ENCODE measurements at regions not wholly inside any gene's neighbourhood (a gene's known extent, or its start where the extent isn't known, plus 50 kb on each side); places are given as distances from the start of the nearest gene placed in this dataset.
A peak's percentile ranks its signal among the peaks of the same experiment; 100 is the strongest.
"Not testable (repeated sequence)": the region's sequence is repeated elsewhere in the genome, so short reads cannot be mapped to it uniquely, and the experiment has no call there.

DNA sequence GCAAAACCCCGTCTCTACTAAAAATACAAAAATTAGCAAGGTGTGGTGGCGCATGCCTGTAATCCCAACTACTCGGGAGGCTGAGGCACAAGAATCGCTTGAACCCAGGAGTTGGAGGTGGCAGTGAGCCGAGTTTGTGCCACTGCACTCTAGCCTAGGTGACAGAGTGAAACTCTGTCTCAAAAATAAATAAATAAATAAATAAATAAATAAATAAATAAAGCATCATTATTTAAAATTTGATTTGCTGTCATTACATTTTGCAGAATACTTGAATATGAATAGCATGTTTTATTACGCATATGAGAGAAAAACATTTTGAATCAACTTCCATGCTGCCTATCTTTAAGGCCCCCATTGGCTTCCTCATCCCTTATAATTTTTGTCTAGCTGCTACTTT is 53.4 kb upstream of the MED14 start:
- not testable (repeated sequence) for DNase-seq (ENCODE audit: low spot score)

GRCh38 chrX:40792433-40792832 is 57.1 kb upstream of the MED14 start:
- DNase-seq (ENCODE audit: low spot score), result no peak

DNA sequence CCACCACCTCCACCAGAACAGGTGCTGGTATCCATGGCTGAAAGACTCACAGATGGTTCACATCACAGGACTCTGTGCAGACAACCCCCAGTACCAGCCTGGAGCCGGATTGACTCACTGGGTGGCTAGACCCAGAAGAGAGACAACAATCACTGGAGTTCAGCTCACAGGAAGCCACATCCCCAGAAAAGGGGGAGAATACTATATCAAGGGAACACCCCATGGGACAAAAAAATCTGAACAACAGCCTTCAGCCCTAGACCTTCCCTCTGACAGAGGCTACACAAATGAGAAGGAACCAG is 59.4 kb upstream of the MED14 start:
- DNase-seq (ENCODE audit: low spot score), result not testable (repeated sequence)

DNA sequence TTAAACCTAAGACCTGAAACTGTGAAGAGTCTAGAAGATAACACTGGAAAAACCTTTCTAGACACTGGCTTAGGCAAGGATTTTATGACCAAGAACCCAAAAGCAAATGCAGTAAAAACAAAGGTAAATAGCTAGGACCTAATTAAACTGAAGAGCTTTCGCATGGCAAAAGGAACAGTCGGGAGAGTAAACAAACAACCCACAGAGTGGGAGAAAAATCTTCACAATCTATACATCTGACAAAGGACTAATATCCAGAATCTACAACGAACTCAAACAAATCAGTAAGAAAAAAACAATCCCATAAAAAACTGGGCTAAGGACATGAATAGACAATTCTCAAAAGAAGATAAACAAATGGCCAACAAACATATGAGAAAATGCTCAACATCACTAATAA is 64.4 kb upstream of the MED14 start:
- DNase-seq (ENCODE audit: low spot score), result not testable (repeated sequence)

GRCh38 chrX:40805404-40805803 is 70.1 kb upstream of the MED14 start:
- no peak for DNase-seq (ENCODE audit: low spot score)

- no peak for DNase-seq (ENCODE audit: low spot score)
Observed at GRCh38 chrX:40806513-40807220, 71.3 kb upstream of the MED14 start.

DNA sequence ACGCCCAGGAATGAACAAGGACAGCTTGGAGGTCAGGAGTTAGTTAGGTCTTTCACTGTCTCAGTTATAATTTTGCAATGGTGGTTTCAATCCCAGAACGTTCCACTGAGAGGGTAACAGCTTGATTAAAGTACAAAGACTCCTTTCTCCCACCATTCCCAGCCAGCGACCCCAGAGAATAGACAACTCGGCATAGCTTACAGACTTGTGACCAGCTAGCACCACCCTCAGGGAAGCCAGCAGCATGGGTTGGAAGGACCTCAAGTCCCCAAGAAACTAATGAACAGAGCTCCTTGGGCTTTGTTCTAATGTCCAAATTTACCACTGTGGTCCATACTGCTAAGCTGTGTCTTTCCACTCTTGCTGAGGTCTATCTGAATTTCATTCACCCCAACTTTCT is 72.0 kb upstream of the MED14 start:
- no peak for DNase-seq (ENCODE audit: low spot score)

DNA sequence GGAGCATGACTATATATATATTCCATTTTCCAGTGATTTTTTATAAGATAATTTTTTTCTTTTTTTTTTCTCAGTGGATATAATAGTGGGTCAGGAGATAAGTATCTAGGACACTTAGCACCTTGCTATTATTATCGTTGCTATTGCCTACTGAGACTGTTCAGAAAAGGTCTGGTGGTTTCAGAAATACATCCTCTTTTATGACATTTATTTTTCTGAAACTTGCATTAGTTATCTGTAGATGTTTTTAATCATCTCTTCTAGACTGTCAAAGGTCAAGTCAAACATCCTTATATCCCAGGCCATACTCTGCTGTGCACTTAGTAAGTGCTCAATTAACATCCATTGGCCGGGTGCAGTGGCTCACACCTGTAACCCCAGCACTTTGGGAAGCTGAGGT is 72.9 kb upstream of the MED14 start:
- no peak for DNase-seq (ENCODE audit: low spot score)

DNA sequence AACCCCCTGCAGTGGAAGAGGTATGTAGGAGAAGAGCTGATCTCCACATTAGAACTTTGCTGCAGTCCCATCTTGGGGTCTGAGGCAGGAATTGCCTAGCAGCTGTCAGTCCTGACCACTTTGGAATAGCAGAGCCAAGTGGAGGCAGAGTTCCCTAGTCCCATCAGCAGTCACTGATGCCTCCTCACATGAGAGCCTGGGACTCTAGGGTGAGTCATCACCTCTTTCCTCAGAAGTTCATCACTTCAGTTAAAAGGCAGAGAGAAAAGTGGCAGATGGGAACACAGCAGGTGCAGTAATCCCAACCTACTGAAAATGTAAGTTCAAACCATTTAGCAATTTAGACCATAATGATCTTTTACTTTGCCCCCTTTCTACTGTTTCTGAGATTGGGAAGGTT is 73.9 kb upstream of the MED14 start:
- no peak for DNase-seq (ENCODE audit: low spot score)

DNA sequence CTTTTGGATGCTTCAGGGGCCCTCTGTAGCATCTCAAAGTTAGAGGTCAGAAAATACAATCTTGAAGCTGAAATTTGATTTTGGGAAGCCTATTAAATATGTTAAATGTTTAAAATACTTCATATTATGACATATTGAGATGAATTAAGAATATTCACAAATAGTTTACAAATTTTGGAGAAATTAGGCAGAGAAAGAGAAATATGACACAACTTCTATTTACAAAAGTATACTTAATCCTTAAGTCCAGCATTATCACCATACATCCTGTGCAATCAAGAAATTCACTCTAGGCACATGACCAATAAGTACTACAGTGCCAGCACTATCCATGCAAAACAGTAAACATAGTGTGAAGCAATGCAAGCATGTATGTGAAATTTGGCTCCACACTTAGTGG is 79.7 kb upstream of the MED14 start:
- DNase-seq (ENCODE audit: low spot score), result not testable (repeated sequence)

DNA sequence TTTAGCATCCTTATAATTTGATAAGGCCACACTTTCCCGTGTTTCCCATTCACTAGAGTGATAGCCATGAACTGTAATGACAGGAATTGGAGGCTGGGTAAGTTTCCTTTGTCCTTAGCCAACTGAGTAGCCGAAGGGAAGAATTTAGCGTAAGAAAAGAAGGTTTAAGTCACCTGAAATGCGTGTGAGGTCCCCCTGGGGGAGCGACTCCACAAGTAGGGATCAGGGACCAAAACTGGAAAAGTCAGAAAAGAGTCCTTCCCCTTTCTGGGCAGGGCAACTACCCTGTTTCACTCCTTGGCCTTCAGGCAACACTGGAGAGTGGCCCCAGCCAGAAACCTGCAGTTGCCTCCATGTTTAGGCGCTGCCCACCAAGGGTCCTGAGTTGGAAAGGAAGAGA is 81.6 kb upstream of the MED14 start:
- DNase-seq (ENCODE audit: low spot score), result no peak

DNA sequence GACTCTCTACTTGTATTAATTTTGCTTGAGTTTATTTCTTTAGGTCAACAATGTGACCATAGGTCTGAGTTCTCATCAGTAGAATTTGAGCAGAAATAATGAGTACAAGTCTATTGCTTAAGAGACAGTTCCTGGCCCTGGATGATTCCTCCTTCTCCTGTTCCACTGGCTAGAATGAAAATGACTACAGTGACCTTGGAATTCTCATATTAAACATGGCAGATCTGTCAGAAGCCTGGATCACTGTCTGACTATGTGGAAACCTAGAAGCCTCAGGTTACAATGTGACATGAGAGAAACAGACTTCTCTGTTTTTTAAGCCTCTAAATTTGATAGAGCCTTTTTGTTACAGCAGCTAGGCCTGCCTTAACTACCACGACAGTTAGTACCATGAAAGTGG is 82.9 kb upstream of the MED14 start:
- DNase-seq (ENCODE audit: low spot score), result no peak

DNA sequence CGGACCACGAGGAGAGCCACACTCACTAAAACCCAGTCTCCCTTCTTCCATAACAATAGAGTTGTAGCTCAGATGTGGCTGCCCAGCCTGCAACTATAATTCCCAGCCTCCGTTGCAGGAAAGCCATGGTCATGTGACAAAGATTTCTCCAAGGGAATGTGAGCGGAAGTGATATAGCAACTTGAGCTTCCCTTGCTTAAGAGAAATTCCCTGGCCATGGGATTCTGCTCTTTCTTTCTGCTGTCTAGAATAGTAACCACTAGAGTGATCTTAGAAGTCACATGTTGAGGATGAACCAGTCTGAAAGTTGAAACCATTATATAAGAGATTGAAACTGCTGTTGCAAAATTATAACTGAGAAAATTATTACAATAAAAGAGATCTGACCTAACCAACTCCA is 86.4 kb upstream of the MED14 start:
- no peak for DNase-seq (ENCODE audit: low spot score)

- DNase-seq (ENCODE audit: low spot score), result no peak
Observed at GRCh38 chrX:40827331-40827730, 92.0 kb upstream of the MED14 start.

- no peak for DNase-seq (ENCODE audit: low spot score)
Observed at GRCh38 chrX:40831750-40832149, 96.4 kb upstream of the MED14 start.

GRCh38 chrX:40832723-40833122 is 97.4 kb upstream of the MED14 start:
- no peak for DNase-seq (ENCODE audit: low spot score)

DNA sequence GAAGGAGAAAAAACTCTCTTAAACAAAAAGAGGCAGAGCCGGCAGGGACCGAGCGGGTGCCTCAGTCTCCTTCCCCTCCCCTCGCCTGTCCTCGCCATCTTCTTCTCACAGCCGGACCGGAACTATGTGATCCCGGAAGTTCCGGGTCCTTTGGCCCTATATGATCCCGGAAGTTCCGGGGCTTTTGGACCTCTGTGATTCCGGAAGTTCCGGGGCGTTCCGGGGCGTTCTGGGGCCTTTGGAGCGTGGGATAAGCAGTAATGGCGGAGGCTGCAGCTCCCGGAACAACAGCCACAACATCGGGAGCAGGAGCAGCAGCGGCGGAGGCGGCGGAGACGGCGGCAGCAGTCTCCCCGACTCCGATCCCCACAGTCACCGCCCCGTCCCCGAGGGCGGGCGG is 98.9 kb upstream of the MED14 start:
- no peak for DNase-seq (ENCODE audit: low spot score)

GRCh38 chrX:40835526-40835925 is 100.2 kb upstream of the MED14 start:
- no peak for DNase-seq (ENCODE audit: low spot score)

GRCh38 chrX:40843643-40844042 is 108.3 kb upstream of the MED14 start:
- DNase-seq (ENCODE audit: low spot score), result no peak

GRCh38 chrX:40844471-40844870 is 109.1 kb upstream of the MED14 start:
- no peak for DNase-seq (ENCODE audit: low spot score)

DNA sequence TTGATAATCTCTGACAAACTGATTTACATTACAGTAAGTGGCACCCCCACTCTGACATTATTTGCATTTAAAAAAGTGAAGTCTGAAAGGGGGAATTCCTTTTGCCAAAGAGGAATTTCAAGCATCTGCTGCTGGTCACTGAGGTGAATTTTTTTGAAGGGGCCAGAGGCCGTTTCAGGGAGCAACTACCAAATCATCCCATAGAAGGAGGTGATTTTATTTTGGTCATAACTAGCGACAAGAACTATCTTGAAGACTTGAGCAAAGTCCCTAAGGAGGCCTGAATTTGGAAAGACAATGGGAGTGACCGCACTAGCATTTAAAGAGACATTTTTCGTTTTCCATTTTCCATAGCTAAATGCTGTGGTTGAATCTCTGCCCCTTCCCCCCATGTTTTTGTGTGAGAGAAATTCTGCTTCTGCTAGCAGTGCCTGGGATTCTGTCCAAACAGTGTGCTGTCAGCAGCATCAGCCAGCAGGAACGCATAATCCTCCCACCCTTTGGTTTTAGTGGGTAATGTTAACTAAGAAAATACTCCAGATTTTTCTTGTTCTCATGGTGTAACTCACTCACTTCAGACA is 110.1 kb upstream of the MED14 start:
- peak; percentile 65 for DNase-seq (ENCODE audit: low spot score)

DNA sequence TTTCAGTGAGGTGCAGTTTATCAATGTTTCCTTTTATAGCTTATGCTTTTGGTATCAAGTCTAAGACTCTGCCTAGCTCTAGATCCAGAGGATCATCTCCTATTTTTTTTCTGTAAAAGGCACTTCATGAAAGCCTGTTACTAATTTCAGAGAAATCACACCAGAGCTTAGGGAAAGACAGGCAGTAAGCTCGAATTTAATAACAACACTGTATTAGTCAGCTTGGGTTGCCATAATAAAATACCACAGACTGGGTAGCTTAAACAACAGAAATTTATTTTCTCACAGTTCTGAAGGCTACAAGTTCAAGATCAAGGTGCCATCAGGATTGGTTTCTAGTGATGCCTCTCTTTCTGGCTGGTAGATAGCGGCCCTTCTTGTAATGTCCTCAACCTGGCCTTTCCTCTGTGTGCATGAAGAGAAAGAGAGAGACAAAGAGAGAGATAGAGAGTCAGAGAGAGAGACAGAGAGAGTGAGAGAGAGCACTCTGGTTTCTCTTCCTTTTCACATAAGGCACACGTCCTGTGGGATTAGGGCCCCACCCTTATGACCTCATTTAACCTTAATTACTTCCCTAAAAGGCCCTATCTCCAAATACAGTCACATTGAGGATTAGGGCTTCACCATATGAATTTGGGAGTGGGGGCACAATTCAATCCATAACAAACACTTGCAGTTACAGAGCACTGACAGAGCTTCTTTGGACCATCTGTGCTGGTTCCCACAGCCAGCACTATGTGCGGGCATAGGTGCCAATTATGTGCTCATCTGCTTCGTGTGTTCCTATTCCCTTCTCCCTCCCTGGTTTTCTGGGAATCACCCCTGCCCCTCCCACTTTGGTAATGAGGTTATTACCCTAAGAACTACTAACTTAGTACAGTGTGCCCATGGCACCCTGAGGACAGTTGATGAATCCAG is 114.8 kb upstream of the MED14 start:
- DNase-seq (ENCODE audit: low spot score), result no peak

- no peak for DNase-seq (ENCODE audit: low spot score)
Observed at GRCh38 chrX:40852586-40852985, 117.2 kb upstream of the MED14 start.
